Right lobe of liver (tissue), 4 donors: ENCODE measurements at regions not wholly inside any gene's neighbourhood (a gene's known extent, or its start where the extent isn't known, plus 50 kb on each side); places are given as distances from the start of the nearest gene placed in this dataset.

Source experiments
- POLR2A ChIP-seq: fragments of 450-650 bp; IDR thresholded peaks from one replicate; pipeline ENCODE4 v1.6.1; 2017; ENCODE audit warnings: antibody characterized with exemption, mild to moderate bottlenecking
- TF ChIP-seq, protein P1 (sequence below), 4 donors: fragments of 200-600 bp in 3 of 4; fragments of 450-650 bp in 1 of 4; IDR thresholded peaks; one replicate each; pipeline versions ENCODE4 v1.5.1 to v1.8.0; 2016 to 2022; ENCODE audit warnings: antibody characterized with exemption in 4 of 4, mild to moderate bottlenecking in 2 of 4
- donor health status: DM: no; HTN: no; CAD: no.
- donor health status: DM: no; HTN: no; CAD: no.
- donor health status: DM: no; HTN: yes; CAD: no.

- TF ChIP-seq, protein P1, sequence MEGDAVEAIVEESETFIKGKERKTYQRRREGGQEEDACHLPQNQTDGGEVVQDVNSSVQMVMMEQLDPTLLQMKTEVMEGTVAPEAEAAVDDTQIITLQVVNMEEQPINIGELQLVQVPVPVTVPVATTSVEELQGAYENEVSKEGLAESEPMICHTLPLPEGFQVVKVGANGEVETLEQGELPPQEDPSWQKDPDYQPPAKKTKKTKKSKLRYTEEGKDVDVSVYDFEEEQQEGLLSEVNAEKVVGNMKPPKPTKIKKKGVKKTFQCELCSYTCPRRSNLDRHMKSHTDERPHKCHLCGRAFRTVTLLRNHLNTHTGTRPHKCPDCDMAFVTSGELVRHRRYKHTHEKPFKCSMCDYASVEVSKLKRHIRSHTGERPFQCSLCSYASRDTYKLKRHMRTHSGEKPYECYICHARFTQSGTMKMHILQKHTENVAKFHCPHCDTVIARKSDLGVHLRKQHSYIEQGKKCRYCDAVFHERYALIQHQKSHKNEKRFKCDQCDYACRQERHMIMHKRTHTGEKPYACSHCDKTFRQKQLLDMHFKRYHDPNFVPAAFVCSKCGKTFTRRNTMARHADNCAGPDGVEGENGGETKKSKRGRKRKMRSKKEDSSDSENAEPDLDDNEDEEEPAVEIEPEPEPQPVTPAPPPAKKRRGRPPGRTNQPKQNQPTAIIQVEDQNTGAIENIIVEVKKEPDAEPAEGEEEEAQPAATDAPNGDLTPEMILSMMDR (IDR thresholded peaks at IDR 0.05): no peak
- no peak for TF ChIP-seq POLR2A
These were observed 101.4 kb upstream of the ARHGAP42 start for GRCh38 chr11:100585728-100586127.
